Activated CD8-positive, alpha-beta memory T cell treated with anti-CD3 and anti-CD28 coated beads for 36 hours (primary cell): ENCODE measurements at regions not wholly inside any gene's neighbourhood (a gene's known extent, or its start where the extent isn't known, plus 50 kb on each side); places are given as distances from the start of the nearest gene placed in this dataset.

Experiments used
- CTCF ChIA-PET: fragments of 350-600 bp; sonication (Branson Sonifier 250); formaldehyde crosslinking; loops from one replicate; lab custom pipeline; 2021; ENCODE audit warnings: antibody characterized with exemption; lab: Charles Lee
- POLR2A ChIA-PET: fragments of 350-600 bp; sonication (Branson Sonifier 250); formaldehyde crosslinking; loops from one replicate; lab custom pipeline; 2021; ENCODE audit warnings: antibody characterized with exemption; lab: Charles Lee

DNA sequence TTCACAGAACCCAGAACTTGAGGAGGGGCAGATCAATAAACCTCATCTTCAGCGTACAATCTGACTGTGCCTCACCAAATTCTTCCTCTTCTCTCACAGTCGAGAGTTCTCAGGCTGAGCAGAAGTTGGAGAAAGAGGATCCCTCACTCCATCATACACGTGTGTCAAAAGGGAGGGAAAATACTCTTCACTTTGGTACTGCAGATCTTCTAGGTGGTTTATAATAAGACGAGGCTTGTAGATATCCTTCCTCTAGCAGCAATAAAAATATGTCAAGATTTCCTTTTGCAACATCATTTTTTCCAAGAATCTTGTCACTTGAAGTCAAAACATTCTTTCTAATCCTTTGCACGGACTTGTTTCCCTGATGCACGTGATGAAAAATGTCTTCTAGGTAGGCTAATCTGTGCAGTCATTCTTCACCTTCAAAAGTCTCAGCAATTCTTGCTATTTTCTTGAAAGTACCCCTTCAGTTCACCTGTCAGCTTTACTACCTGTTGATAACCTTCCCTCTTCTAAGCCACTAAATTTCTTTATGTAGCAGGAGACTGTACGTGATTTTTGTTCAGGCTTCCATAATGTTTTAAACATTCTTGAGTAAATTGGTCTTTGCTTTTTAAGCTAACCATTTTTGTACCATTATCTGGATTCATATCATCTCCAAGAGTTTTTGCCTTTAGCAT is 214.1 kb downstream of the NUAK1 start:
- ChIA-PET POLR2A (no interaction called here), CTCF (no interaction called here)

DNA sequence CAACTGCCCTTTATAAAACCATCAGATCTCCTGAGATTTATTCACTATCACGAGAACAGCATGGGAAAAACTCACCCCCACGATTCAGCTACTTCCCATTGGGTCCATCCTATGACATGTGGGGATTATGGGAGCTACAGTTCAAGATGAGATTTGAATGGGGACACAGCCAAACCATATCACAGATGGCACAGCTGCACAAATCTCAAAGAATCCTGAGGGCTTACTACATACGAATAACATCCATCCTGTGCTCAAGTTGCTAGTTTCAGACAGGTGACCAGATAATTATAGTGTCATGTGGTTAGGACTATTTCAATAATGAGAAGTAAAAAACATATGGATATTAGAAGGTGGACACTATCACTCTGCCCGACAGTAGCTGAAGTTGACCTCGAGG is 211.2 kb downstream of the NUAK1 start:
- ChIA-PET POLR2A (no interaction called here), CTCF (no interaction called here)

DNA sequence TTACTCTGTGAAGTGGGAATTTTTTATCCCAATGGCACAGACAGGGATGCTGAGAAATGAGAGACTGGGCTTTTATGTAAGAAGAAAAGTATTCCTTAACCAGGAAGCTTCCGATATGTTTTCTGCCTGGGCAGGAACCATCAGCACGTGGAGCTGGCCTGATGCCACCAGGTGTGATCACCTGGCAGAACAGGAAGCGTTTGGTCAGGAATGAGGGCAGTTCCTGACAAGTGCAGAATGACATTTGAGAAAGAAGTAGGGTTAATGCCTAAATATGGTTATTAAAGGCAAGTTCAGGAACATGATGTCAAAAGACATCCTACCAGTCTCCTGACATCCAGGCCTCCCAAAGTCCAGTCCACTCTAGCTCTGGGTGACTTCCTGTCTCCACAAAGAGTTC is 210.3 kb downstream of the NUAK1 start:
- ChIA-PET POLR2A (no interaction called here), CTCF (no interaction called here)

DNA sequence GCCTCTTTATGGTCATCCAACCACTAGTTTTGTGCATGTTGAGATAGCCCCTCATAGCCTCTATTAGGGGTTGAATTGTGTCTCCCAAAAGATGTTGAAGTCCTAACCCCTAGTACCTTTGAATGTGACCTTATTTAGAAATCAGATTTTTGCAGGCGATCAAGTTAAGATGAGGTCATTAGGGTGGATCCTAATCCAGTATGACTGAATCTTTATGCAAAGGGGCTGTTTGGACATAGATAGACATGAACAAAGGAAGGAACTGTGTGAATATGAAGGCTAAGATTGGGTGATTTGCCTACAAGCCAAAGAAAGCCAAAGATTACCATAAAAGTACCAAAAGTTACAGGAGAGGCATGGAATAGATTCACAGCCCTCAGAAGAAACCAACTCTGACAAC is 209.6 kb downstream of the NUAK1 start:
- ChIA-PET CTCF (no interaction called here), POLR2A (no interaction called here)

DNA sequence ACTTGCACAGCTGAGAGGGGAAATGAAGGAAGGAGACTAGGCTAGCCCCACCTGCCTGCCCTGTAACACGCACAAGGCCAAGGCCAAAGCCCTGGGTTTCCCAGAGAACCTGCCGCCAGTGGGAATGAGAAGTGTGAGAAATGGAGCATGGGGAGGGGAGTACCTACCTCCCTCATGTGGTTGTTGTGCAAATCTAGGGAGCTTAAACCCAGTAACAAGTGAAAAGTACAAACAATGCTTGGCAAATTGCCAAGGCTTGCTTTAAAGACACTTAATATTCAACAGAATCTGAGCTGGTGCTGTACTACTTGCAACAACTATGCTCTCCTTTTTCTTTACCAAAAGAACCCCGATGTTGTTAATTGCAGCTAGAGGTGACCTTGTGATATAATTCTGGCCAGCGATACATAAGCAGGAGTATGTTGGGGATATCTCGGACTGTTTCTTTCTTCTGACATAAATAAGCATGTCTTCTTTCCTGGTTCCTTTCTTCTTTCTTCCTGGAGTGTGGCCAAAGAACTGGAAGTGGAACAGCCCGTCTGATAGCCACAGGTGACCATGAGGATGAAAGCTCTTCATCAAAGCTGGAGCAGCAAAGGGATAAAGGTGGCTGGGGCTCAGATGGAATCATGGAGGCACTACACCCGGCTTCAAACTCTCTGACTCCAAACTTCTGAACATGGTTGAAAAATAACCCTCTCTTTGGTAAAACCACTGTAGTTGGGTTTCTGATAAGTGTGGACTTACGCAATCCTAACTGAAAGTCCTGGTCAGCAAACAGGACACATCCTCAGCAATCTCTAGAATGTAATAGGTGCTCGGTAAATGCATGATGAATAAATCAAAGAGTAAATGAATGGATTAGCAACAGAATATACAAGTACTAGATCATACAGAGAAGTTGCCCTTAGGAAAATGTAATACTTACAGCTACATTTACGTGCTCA is 207.9 kb downstream of the NUAK1 start:
- POLR2A ChIA-PET, result no interaction called here
- CTCF ChIA-PET, result no interaction called here

DNA sequence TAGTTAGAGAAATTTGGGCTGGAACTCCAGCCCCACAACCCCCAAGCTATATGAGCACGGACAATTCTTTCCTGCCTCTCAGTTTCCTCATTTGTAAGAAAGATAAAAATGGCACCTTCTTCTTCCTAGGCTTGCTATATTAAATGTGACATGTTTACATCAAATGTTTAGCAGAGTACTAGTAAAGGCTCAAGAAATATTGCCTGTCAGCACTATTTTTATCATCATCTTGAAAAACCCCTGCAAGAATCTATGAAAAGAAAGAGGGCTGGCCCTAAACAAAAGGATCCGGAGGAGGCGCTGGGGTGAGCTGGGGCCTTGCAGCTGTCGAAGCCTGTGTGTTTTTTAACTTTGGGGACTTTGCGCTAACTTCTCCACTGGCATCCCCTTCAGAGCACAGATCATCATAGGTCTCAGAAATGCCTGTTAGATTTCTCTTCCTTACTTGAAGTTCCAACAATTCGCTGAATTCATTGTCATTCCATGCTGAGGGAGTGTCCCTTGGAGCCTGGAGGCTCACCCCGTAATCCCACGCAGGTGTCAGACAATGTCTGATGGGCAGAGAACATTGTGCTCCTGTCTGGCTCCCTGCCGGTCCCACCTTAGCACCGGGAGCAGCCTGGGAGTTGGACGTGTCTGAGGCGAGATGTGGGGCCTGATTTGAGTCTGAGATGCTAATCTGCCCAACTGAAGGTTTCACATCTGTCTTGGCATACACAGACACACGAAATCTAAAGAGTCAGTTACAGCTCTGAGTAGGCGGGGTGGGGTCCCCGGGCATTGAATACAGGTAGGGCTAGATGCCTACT is 206.8 kb downstream of the NUAK1 start:
- POLR2A ChIA-PET, result no interaction called here
- CTCF ChIA-PET, result no interaction called here

DNA sequence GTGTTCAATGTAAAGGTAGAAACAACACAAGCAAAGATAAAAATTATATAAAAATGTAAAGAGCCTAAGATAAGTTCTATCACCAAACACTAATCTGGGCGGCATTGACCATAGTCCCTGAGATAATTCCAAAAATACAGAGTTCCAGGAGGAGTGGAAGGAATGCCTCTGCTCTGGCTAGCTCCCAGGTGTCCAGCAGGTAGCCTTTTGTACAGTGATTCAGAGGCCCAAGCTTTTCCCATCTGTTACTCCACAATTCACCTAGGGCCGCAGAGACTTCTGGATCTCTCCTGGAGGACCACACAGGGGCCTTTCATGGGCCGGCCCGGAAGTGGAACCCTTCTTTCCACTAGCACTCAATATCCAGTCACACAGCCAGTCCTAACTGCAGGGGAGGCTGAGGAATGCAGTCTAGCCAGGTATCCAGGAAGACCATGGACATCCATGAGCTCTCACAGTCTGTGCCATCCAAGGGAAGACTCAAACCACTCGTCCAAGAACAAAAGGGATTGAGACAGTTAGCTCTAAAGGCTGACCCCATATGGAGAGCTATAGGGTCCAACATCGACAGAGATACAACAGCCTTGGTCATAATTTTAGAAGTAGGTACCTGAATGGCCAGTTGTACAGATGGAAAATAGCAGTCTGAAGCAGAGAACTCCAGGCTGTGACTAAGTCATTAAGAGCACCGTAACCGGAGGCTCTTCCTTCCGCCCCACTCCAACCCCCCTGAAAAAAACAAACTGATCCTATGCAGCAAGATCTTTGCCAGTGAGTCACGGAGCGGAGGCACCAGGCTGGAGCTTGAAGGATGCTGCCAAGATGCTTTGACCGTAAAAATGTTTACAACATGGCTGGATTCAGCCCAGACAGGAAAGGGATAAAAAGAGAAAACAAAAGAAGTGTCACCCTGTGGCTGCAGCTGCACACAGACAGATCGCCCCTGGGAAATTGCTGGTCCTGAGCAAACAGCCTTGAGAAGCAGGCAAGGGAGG is 204.8 kb downstream of the NUAK1 start:
- CTCF ChIA-PET, result no interaction called here
- POLR2A ChIA-PET, result no interaction called here

DNA sequence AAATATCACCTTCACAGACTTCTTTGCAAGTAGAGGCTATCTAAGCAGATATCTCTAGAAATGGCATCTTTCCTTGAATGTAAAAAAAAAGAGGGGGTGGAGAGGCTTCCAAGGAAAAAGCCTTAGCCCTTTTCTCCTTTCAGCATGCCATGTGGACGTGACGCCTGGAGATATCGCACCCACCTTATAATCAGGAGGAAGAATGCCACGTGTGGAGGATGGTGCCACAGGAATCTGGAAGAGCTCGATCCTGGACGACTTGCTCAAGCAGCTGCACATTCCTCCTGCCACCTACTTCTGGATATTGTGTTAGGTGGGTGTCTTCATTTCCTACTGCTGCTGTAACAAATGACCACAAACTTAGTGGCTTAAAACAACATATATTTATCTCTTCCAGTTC is 203.6 kb downstream of the NUAK1 start:
- ChIA-PET CTCF (no interaction called here), POLR2A (no interaction called here)

DNA sequence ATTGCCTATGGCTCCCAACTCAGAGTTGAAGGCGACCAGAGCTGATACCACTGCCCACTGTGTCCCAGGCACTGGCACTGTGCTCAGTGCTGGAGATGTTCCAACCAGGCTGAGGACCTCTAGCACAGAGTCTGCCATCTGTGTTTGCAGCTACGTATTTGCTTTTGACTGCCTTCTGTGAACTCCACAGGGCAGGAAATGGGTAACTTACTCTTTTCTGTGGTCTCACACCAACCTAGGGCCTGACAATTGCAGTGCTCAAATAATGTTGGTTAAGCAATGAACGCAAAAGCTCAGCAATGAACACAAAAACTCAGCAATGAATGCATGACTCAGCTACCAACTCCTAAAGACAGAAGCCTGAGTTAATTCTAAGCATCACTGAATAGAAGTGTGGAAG is 202.8 kb downstream of the NUAK1 start:
- CTCF ChIA-PET, result no interaction called here
- POLR2A ChIA-PET, result no interaction called here

DNA sequence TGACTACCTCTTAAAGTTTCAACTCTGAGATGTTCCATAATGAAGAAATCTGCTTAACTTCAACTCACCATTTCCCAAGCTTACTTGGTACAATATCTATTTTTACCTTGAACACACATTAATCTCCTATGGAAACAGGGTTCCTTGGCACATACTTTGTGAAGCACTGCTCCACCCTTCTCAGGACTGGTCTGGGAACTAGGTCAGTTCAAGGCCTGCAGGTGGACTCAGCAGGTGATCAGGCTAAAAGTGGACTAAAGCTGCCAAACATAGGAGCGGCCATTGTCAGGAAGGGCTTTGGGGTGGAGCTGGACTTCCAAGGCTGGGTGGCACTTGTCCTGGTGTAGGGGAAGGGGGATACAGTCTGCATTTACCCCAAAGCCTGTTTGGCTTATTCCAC is 202.3 kb downstream of the NUAK1 start:
- CTCF ChIA-PET, result no interaction called here
- POLR2A ChIA-PET, result no interaction called here

DNA sequence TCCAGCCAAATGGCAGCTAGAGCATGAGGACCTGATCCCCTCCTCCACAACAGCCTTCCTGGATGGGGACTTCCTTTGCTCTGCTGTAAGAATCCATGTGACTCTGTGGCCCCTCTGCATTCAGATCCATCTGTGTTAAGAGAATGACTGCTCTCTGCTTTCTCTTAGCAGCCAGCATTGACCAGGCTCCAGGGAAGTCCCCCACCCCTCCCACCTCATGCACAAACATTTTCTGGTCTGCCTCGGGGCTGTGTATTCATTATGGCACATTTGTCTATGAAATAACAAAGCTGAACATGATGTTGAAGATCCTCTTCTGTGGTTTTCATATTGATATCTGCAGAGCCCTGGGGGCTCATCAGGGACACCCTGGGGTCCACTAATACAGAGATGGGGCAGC is 201.7 kb downstream of the NUAK1 start:
- POLR2A ChIA-PET, result no interaction called here

DNA sequence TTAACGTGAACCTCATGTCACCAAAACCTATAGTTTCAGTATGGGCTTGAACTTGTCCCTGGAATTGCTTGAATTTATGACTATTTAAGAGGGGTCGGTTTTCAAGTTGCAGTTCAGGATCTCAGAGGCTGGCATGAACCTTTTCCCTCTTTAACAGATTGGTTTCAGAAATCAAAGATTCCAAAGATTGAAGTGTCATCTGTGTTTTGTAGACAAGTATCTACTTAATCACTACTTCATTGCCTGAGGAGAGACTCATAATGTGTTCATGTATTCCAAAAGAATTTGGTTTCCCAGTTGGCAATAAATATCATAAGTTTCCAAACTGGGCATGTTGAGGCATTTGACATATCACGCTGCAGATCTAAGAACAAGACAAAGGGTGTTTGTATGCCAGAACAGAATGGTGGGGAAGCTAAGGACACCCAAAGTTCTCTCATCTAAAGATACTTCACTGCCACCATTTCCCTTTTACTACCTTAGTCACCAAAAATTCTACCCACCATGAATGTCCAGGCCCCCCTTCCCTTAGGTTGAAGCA is 199.5 kb downstream of the NUAK1 start:
- POLR2A ChIA-PET, result no interaction called here
- CTCF ChIA-PET, result no interaction called here

More for the DNA sequence above, 201.7 kb downstream of the NUAK1 start:
- CTCF ChIA-PET, result no interaction called here

DNA sequence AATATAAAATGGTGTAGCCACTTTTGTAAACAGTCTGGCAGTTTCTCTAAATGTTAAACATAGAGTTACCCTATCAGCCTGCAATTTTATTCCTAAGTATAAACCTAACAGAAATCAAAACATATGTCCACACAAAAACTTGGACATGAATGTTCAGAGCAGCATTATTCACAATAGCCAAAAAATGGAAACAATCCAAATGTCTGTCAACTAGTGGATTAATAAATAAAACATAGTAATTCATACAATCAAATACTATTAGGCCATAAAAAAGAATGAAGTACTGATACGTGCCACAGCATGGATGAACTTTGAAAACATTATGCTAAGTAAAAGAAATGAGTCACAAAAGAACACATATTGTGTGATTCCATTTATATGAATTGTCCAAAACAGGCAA is 196.5 kb downstream of the NUAK1 start:
- ChIA-PET CTCF (no interaction called here), POLR2A (no interaction called here)

DNA sequence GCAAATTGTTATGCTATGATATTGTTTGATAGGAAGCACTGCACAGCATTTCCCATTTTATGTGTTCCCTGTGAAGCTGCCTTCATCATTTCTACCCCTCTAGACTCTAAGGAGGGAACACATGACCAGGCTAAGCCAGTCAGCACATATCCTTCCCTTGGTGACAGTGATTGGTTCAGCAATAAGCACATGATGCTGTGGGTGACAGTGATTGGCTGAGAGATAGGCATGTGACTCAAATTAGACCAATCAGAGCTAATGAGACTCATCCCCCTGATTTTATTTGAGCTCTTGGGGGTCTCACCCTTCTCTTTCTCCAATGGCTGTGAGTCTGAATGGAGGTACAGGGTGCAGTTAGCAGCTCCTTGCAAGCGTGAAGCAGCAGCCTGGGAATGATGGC is 195.2 kb downstream of the NUAK1 start:
- ChIA-PET CTCF (no interaction called here), POLR2A (no interaction called here)

DNA sequence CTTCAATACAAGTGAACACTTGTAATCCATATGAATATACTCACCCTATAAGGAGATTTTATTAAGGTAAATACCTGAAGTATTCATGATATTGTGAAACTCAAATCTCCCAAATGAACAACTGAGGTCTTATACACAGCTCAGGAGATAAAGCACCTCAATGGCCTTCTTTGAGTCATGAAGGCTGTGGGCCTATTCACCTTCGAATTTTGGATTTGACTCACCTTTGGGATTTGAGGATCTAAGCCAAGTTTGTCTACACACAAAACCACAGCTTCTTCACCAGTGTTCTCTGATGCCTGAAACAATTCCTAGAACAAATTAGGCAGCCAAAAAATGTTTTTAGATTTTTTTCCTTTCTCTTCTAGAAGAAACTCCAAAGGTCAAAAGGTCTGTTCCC is 194.1 kb downstream of the NUAK1 start:
- ChIA-PET CTCF (no interaction called here), POLR2A (no interaction called here)

DNA sequence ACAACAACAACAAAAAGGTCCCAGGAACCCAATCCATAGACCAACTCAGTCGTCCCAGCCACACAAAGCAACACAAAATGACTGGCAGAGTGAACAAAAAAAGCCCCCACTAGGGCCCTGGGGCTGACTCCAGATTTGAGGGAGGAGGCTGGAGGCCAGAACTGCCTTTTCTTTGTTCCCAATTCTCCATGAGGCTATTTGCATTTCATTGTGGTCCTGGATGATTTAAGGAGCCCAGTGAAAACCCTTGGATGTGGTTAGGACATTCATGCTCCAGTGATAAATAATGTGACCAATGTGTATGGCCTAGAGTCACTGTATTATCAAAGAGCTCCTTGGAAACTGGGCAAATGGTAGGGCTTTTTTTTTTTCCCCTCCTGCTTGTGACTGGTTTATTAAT is 192.9 kb downstream of the NUAK1 start:
- CTCF ChIA-PET, result no interaction called here
- POLR2A ChIA-PET, result no interaction called here

DNA sequence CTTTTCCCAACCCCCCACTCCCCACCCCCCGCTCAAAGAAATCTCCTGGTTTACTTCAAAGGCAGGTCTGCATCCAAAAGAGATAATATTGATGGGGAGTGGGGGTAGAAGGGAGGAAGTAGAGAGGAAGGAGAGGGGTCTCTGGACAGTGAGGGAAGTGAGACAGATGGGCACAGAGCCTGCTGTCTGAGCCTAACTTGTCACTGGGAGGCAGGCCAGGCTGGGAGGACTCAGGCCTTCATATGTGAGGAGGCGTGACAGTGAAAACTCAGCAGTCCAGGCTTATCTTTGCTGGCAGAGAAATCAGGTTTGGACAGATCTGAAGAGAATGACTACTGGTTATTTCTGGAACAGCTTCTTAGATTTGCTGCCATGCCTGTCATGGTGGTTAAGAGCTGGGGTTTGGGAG is 192.3 kb downstream of the NUAK1 start:
- CTCF ChIA-PET, result no interaction called here
- POLR2A ChIA-PET, result no interaction called here

DNA sequence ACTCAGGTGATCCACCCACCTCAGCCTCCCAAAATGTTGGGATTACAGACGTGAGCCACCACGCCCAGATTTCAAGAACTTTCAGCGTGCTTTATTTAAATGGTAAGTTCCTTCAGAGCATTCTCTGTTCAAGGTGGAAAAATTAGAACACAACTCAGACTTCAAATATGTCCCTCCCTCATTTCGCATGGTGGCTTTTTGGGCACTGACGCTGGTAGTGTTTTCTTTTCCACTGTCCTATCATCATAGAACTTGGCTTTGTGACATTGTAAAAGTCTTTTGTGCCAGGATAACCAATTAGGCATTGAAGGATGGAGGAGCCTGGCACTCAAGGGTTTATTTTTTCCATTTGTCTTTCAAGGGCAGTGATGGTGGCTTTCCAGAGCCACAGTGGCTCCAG is 190.8 kb downstream of the NUAK1 start:
- ChIA-PET POLR2A (no interaction called here), CTCF (no interaction called here)

DNA sequence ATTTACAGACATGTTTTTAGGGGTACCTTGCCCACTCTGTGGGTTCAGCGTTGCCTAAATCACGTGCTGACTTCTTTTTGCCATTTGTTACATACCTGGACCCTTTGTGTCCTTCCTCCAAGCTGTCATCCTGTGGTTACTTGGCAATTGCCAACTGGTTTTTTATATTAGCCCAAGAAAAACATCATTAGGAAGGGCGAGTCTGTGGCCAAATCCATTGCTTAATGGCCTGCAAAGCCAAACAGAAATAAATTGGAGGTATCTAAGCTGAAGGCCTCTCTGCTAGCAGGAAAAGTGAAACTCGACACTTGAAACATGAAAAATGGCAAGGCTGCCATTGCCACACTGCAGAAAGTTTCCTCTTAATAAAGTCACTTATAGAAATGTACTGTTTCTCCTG is 190.4 kb downstream of the NUAK1 start:
- CTCF ChIA-PET, result no interaction called here
- POLR2A ChIA-PET, result no interaction called here
